ENCODE measurements at regions not wholly inside any gene's neighbourhood (a gene's known extent, or its start where the extent isn't known, plus 50 kb on each side); places are given as distances from the start of the nearest gene placed in this dataset.

- no peak for TF ChIP-seq CEBPB (IDR thresholded peaks at IDR 0.05)
- TF ChIP-seq POLR2A (IDR thresholded peaks at IDR 0.05; ENCODE audit: low read length), result no peak
- TF ChIP-seq CTCF (IDR thresholded peaks at IDR 0.05), result no peak
- TF ChIP-seq, protein P1, sequence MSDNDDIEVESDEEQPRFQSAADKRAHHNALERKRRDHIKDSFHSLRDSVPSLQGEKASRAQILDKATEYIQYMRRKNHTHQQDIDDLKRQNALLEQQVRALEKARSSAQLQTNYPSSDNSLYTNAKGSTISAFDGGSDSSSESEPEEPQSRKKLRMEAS (IDR thresholded peaks at IDR 0.05), result no peak
- TF ChIP-seq ZSCAN20 (CRISPR knock-in tag; IDR thresholded peaks at IDR 0.05), result no peak
- TF ChIP-seq RARB (CRISPR knock-in tag; IDR thresholded peaks at IDR 0.05), result no peak
- TF ChIP-seq CBX8 (IDR thresholded peaks at IDR 0.05), result no peak
- TF ChIP-seq, protein P2, sequence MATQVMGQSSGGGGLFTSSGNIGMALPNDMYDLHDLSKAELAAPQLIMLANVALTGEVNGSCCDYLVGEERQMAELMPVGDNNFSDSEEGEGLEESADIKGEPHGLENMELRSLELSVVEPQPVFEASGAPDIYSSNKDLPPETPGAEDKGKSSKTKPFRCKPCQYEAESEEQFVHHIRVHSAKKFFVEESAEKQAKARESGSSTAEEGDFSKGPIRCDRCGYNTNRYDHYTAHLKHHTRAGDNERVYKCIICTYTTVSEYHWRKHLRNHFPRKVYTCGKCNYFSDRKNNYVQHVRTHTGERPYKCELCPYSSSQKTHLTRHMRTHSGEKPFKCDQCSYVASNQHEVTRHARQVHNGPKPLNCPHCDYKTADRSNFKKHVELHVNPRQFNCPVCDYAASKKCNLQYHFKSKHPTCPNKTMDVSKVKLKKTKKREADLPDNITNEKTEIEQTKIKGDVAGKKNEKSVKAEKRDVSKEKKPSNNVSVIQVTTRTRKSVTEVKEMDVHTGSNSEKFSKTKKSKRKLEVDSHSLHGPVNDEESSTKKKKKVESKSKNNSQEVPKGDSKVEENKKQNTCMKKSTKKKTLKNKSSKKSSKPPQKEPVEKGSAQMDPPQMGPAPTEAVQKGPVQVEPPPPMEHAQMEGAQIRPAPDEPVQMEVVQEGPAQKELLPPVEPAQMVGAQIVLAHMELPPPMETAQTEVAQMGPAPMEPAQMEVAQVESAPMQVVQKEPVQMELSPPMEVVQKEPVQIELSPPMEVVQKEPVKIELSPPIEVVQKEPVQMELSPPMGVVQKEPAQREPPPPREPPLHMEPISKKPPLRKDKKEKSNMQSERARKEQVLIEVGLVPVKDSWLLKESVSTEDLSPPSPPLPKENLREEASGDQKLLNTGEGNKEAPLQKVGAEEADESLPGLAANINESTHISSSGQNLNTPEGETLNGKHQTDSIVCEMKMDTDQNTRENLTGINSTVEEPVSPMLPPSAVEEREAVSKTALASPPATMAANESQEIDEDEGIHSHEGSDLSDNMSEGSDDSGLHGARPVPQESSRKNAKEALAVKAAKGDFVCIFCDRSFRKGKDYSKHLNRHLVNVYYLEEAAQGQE (IDR thresholded peaks at IDR 0.05), result no peak
- TF ChIP-seq USF2 (IDR thresholded peaks at IDR 0.05), result no peak
- TF ChIP-seq HOXA7 (CRISPR knock-in tag; IDR thresholded peaks at IDR 0.05), result no peak
- TF ChIP-seq JUNB (IDR thresholded peaks at IDR 0.05), result no peak
Observed at GRCh38 chr9:136603216-136603615, 57.4 kb upstream of the NOTCH1 start.
